Neural cell (in vitro differentiated cells): ENCODE measurements at regions not wholly inside any gene's neighbourhood (a gene's known extent, or its start where the extent isn't known, plus 50 kb on each side); places are given as distances from the start of the nearest gene placed in this dataset.

ENCODE experiments used
- H2AFZ ChIP-seq: fragments of 200-600, 300-800 bp; sonication (generic), shearing (Covaris generic); 2 replicates; pipeline ENCODE4 v1.6.0; 2014; ENCODE audit warnings: low read depth, mild to moderate bottlenecking, antibody characterized with exemption, low read length, moderate library complexity
- H3F3A ChIP-seq: fragments of 200-600 bp; shearing (Covaris generic); 2 replicates; pipeline ENCODE4 v1.6.1; 2016; ENCODE audit warnings: mild to moderate bottlenecking, moderate library complexity, mixed read lengths, antibody characterized with exemption, low read length; ENCODE audit not compliant: insufficient read depth, poor library complexity, severe bottlenecking
- H3K27ac ChIP-seq: fragments of 200-600, 300-800 bp; sonication (generic), shearing (Covaris generic); 2 replicates; pipeline ENCODE4 v1.5.1; 2014; ENCODE audit warnings: mild to moderate bottlenecking, low read length, moderate library complexity
- H3K27me3 ChIP-seq: fragments of 300-800, 200-600 bp; sonication (generic), shearing (Covaris generic); 2 replicates; pipeline ENCODE4 v1.6.0; 2014; ENCODE audit warnings: mild to moderate bottlenecking, low read depth, low read length, moderate library complexity; ENCODE audit not compliant: insufficient read depth
- H3K36me3 ChIP-seq: fragments of 300-800, 200-600 bp; sonication (generic), shearing (Covaris generic); 2 replicates; pipeline ENCODE4 v1.5.1; 2014; ENCODE audit warnings: mild to moderate bottlenecking, antibody characterized with exemption, low read length, moderate library complexity; ENCODE audit not compliant: insufficient read depth
- H3K4me2 ChIP-seq: fragments of 300-800, 200-600 bp; sonication (generic), shearing (Covaris generic); 2 replicates; pipeline ENCODE4 v1.6.0; 2014; ENCODE audit warnings: mild to moderate bottlenecking, low read length
- H3K4me3 ChIP-seq: fragments of 300-800, 200-600 bp; sonication (generic), shearing (Covaris generic); 2 replicates; pipeline ENCODE4 v1.5.1; 2014; ENCODE audit warnings: mild to moderate bottlenecking, low read length, moderate library complexity
- H3K79me2 ChIP-seq: fragments of 200-600 bp; shearing (Covaris generic); replicated peaks from 2 replicates; pipeline ENCODE4 v1.6.0; 2014; ENCODE audit warnings: mild to moderate bottlenecking, low read length, moderate library complexity; ENCODE audit not compliant: insufficient read depth
- H3K9ac ChIP-seq: fragments of 300-800, 200-600 bp; sonication (generic), shearing (Covaris generic); 2 replicates; pipeline ENCODE4 v1.6.1; 2016; ENCODE audit warnings: mild to moderate bottlenecking, low read length, mixed read lengths
- H3K9me2 ChIP-seq: fragments of 200-600 bp; shearing (Covaris generic); 2 replicates; pipeline ENCODE4 v1.6.1; 2016; ENCODE audit warnings: mild to moderate bottlenecking, low read length, mixed read lengths; ENCODE audit not compliant: insufficient read depth
- H3K9me3 ChIP-seq: fragments of 200-600, 300-800 bp; sonication (generic), shearing (Covaris generic); 2 replicates; pipeline ENCODE4 v1.6.1; 2016; ENCODE audit warnings: mild to moderate bottlenecking, mixed run types, low read length, moderate library complexity, mixed read lengths
- H4K20me1 ChIP-seq: fragments of 200-600 bp; shearing (Covaris generic); 2 replicates; pipeline ENCODE4 v1.6.1; 2016; ENCODE audit warnings: mild to moderate bottlenecking, mixed run types; ENCODE audit not compliant: insufficient read depth
- CTCF ChIP-seq: fragments of 450-650 bp; IDR thresholded peaks from 2 replicates; pipeline ENCODE4 v1.5.1; 2014; ENCODE audit warnings: antibody characterized with exemption, mild to moderate bottlenecking, moderate library complexity; ENCODE audit not compliant: poor library complexity, severe bottlenecking
- EP300 ChIP-seq: fragments of 450-650 bp; conservative IDR thresholded peaks from 2 replicates; pipeline ENCODE4 v1.6.1; 2014; ENCODE audit warnings: antibody characterized with exemption, mild to moderate bottlenecking, moderate library complexity; ENCODE audit not compliant: poor library complexity, severe bottlenecking
- EZH2 ChIP-seq: fragments of 200-600, 300-800 bp; shearing (Covaris generic), sonication (generic); IDR thresholded peaks from 2 replicates; pipeline ENCODE4 v1.6.1; 2014; ENCODE audit warnings: antibody characterized with exemption, low read length, borderline replicate concordance, mild to moderate bottlenecking; ENCODE audit not compliant: insufficient read depth, poor library complexity, severe bottlenecking
- MXI1 ChIP-seq: fragments of 450-650 bp; conservative IDR thresholded peaks from 2 replicates; pipeline ENCODE4 v1.6.1; 2014; ENCODE audit warnings: antibody characterized with exemption, mild to moderate bottlenecking; ENCODE audit not compliant: poor library complexity, severe bottlenecking
- POLR2AphosphoS5 ChIP-seq: IDR thresholded peaks from 2 replicates; pipeline ENCODE4 v1.6.1; 2012
- RAD21 ChIP-seq: fragments of 450-650 bp; conservative IDR thresholded peaks from 2 replicates; pipeline ENCODE4 v1.6.1; 2014; ENCODE audit warnings: antibody characterized with exemption, mild to moderate bottlenecking, moderate library complexity
- REST ChIP-seq: IDR thresholded peaks from 2 replicates; pipeline ENCODE4 v1.6.1; 2012; ENCODE audit warnings: borderline replicate concordance
- TAF1 ChIP-seq: IDR thresholded peaks from 2 replicates; pipeline ENCODE4 v1.6.1; 2012; ENCODE audit warnings: low read depth

GRCh38 chr2:145680276-145680675 lies 1160.4 kb upstream of the ZEB2 start:
- no peak overlapping the region for H2AFZ ChIP-seq
- H3K4me2 ChIP-seq, result no peak overlapping the region
- H3F3A ChIP-seq, result no peaks in the 10 kb centered on the region
- no peaks in the 10 kb centered on the region for H3K27me3 ChIP-seq
- no peak overlapping the region for H3K9ac ChIP-seq
- H3K36me3 ChIP-seq, result no peaks in the 10 kb centered on the region
- no peak overlapping the region for H3K27ac ChIP-seq
- TF ChIP-seq MXI1 (no peak), REST (no peak), EZH2 (no peak), RAD21 (no peak)
- H3K79me2 ChIP-seq, result no peaks in the 10 kb centered on the region
- H4K20me1 ChIP-seq, result no peaks in the 10 kb centered on the region
- H3K9me3 ChIP-seq, result no peaks in the 10 kb centered on the region
- H3K9me2 ChIP-seq, result no peaks in the 10 kb centered on the region
- no peak overlapping the region for H3K4me3 ChIP-seq

- Histone ChIP-seq H3F3A (no peaks in the 10 kb centered on the region), H3K4me3 (no peak overlapping the region), H3K9me2 (no peaks in the 10 kb centered on the region), H3K27me3 (no peaks in the 10 kb centered on the region), H3K9ac (no peak overlapping the region), H3K36me3 (no peaks in the 10 kb centered on the region), H4K20me1 (no peaks in the 10 kb centered on the region), H3K79me2 (no peaks in the 10 kb centered on the region), H3K27ac (no peak overlapping the region), H3K9me3 (no peaks in the 10 kb centered on the region), H3K4me2 (no peak overlapping the region), H2AFZ (no peak overlapping the region)
- TF ChIP-seq CTCF (no peak), EZH2 (no peak), MXI1 (no peak), RAD21 (no peak), EP300 (no peak), POLR2AphosphoS5 (no peak), TAF1 (no peak), REST (no peak)
Measured at GRCh38 chr2:145677371-145677770, 1157.5 kb upstream of the ZEB2 start.
